Astrocyte of the spinal cord (primary cell): ENCODE measurements at regions not wholly inside any gene's neighbourhood (a gene's known extent, or its start where the extent isn't known, plus 50 kb on each side); places are given as distances from the start of the nearest gene placed in this dataset.
"Not testable (repeated sequence)": the region's sequence is repeated elsewhere in the genome, so short reads cannot be mapped to it uniquely, and the experiment has no call there.

Experiments used
- DNase-seq: peaks from one replicate; pipeline ENCODE4 v3.0.0; 2011; ENCODE audit warnings: low read depth, low spot score
- H3K4me3 ChIP-seq: 2 replicates; pipeline ENCODE4 v1.5.1; 2011; ENCODE audit warnings: low read depth, mild to moderate bottlenecking, low read length, moderate library complexity
- in situ Hi-C: cut with HindIII; loops from 2 replicates; pipeline ENCODE4 v1.10.0; 2017; ENCODE audit warnings: low sequenced_read_pairs
- TF ChIP-seq, protein P1 (sequence below): IDR thresholded peaks from 2 replicates; pipeline ENCODE4 v1.5.1; 2012; ENCODE audit warnings: low read depth, mild to moderate bottlenecking, low read length, inconsistent platforms

DNA sequence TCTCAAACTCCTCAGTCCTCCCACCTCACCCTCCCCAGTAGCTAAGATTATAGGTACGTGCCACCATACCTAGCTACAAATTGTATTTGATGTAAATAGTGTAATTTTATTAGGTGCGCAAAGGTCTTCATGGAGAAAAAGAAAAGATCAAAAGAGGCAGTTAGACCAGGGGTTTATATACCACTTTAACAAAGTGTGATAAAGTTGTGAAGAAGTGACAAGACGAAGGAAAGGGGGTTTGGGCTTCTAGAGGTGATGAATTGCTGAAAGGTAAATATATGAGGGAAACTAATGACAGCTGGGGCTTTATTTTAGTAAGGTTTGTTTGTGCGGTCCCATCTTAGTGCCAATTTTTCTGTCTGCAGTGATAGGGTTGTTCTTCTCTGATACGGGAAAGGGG, 105.3 kb downstream of the CD24 start:
- DNase-seq: no peak
- H3K4me3 ChIP-seq: no peak overlapping the region
- TF ChIP-seq, protein P1, sequence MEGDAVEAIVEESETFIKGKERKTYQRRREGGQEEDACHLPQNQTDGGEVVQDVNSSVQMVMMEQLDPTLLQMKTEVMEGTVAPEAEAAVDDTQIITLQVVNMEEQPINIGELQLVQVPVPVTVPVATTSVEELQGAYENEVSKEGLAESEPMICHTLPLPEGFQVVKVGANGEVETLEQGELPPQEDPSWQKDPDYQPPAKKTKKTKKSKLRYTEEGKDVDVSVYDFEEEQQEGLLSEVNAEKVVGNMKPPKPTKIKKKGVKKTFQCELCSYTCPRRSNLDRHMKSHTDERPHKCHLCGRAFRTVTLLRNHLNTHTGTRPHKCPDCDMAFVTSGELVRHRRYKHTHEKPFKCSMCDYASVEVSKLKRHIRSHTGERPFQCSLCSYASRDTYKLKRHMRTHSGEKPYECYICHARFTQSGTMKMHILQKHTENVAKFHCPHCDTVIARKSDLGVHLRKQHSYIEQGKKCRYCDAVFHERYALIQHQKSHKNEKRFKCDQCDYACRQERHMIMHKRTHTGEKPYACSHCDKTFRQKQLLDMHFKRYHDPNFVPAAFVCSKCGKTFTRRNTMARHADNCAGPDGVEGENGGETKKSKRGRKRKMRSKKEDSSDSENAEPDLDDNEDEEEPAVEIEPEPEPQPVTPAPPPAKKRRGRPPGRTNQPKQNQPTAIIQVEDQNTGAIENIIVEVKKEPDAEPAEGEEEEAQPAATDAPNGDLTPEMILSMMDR: no peak
- in situ Hi-C loops: no loop called here

DNA sequence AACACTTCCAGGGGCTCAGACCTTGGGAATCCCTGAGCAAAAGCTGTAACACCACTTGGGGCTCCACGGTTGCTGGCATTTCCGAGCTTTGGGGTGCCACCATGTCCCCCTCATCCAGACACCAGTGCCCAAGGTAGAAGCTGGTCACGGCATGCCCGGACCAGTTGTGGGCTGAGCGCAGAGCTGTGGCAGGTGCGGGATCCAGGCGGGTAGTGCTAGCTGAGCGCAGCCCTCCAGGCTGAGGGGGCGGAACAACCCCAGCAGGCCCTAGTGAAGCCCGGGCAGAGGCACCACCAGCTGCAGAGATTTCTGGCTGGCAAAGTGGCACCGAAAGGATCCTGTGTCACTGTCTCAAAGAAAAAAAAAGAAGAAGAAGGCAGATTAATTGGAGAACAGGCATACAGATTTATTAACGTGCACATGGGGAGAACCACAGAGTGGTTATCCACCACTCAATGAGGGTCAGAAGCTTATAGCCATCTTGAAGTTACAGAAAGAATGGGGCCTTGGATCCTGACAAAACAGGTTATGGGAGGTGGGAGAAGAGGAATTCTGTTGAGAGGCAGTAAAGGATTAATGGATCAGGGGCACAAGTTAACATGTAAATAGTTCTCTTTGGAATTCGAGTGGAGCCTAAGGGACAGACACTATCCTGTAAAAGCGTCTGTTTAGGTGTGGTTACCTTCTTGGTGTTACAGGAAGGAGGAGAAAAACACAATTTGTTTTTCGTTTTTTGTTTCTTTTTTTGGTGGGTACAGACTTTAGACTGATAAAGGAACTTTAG, 107.5 kb downstream of the CD24 start:
- no peak for DNase-seq
- TF ChIP-seq, protein P1: no peak
- H3K4me3 ChIP-seq: no peak overlapping the region
- in situ Hi-C loops: no loop called here

GRCh38 chr6:106862858-106863257, 111.7 kb downstream of the CD24 start:
- H3K4me3 ChIP-seq: no peak overlapping the region
- in situ Hi-C loops: no loop called here
- TF ChIP-seq, protein P1: no peak
- DNase-seq: no peak

DNA sequence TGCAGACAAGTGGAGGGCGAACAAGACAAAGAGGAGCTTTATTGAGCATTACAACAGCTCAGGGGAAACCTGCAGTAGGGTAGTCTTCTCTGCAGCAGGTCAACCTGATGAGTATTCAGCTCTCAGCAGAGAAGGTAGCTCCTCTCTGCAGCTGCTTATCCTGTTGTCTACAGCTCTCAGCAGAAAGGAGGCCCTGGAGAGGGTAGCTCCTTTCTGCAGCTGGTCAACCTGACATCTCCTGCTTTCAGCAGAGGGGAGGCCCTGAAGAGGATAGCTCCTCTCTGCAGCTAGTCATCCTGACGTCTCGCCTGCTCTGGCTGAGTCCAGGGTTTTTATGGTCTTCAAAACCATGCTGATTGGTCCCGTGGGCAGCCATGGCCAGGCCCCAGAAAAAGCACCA, 113.6 kb downstream of the CD24 start:
- in situ Hi-C loops: no loop called here
- no peak overlapping the region for H3K4me3 ChIP-seq
- TF ChIP-seq, protein P1: no peak
- no peak for DNase-seq

DNA sequence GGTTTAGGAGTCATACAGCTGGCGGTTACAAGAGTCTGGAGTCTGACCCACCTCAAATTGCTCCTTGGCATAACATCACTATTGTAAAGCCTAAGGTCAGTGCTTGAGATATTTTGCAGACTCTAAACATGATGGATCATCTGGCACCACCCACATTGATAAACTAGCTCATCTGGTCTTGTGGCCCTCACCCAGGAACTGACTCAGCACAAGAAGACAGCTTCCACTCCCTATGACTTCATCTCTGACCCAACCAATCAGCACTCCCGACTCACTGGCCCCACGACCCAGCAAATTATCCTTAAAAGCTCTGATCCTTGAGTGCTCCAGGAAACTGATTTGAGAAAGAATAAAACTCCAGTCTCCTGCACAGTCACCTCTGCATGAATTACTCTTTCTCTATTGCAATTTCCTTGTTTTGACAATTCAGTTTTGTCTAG, 115.9 kb downstream of the CD24 start:
- H3K4me3 ChIP-seq: no peak overlapping the region
- DNase-seq: peak; percentile 21
- in situ Hi-C loops: no loop called here
- TF ChIP-seq, protein P1: no peak

DNA sequence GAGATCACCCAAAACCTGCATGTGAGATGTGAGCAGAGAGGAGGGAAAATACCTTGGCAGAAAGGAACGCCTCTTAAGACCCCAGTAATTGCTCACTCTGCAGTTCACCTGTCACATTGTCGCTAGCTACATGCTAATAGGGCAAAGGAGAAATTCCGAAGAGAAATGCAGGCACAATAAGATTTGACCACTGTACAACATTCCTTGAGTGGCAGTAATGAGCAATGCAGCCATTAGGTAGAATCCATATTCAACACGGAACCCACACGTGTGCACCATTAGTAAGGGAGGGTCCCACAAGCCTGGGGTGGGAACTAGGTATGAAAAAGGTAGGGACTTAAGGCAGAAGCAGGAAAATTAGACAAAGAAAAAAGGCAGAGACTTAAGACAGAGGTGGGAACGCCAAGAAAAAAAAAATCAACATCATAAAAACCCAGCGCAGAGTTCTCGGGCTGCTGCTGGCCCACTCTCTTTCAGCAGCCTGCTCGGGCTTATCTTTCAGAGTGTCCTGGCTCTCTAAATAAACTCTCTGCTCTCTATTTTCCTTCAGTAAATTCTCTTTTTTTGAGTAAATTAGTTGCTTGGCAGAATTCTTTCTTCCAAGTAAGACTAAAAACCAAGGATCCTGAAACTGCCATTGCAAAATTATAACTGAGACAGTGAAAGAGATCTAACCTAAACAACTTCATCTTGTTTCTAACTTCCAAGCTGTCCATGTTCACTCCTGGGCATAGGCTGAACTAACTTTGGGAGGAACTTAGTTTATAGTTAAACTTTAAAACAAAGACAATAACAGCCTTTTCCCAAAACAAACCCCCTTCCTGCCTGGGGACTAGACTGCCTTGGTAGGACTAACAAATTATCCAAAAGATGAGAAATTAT, 116.5 kb downstream of the CD24 start:
- in situ Hi-C loops: no loop called here
- TF ChIP-seq, protein P1: no peak
- no peak overlapping the region for H3K4me3 ChIP-seq
- DNase-seq: no peak

DNA sequence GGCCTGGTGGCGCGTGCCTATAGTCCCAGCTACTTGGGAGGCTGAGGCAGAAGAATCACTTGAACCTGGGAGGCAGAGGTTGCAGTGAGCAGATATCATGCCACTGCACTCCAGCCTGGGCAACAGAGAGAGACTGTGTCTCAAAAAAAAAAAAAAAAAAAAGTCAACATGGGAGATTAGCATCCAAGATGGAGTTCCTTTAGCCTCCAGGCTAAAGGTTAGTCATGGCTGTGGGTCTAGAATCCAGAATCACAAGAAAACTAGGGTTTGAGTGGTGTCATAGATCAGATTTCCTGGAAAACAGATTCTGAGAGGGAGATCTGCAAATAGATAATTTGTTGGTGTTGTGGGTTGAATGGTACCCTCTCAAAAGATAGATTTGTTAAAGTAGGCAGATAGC, 117.2 kb downstream of the CD24 start:
- H3K4me3 ChIP-seq, DNase-seq, in situ Hi-C loops: not testable (repeated sequence)
